ENCODE measurements at regions not wholly inside any gene's neighbourhood (a gene's known extent, or its start where the extent isn't known, plus 50 kb on each side); places are given as distances from the start of the nearest gene placed in this dataset.

DNA sequence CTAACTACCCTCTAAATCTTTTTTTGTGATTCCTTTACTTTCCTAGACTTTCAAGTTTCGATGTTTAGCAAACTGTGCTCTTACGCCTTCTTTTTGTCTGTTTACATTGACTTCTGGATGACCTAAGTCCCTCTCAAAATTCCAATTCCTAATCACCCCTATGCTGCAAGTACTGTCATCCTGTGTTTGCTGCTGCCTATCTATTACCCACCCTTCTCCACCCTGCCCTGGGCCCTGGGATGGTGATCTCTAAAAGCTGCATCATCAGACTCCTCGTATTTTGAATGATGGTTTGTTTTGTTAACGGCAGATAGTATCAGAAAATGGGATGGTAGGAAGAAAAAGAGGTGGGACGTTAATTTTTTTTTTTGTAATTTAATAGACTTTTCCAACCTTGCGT, 272.1 kb downstream of the DIO2 start:
- TF ChIP-seq, protein P1, sequence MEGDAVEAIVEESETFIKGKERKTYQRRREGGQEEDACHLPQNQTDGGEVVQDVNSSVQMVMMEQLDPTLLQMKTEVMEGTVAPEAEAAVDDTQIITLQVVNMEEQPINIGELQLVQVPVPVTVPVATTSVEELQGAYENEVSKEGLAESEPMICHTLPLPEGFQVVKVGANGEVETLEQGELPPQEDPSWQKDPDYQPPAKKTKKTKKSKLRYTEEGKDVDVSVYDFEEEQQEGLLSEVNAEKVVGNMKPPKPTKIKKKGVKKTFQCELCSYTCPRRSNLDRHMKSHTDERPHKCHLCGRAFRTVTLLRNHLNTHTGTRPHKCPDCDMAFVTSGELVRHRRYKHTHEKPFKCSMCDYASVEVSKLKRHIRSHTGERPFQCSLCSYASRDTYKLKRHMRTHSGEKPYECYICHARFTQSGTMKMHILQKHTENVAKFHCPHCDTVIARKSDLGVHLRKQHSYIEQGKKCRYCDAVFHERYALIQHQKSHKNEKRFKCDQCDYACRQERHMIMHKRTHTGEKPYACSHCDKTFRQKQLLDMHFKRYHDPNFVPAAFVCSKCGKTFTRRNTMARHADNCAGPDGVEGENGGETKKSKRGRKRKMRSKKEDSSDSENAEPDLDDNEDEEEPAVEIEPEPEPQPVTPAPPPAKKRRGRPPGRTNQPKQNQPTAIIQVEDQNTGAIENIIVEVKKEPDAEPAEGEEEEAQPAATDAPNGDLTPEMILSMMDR (IDR thresholded peaks at IDR 0.05), result no peak
- no peak for TF ChIP-seq POLR2A (IDR thresholded peaks at IDR 0.05)

Data from body of pancreas (tissue), 4 donors.